ENCODE measurements at regions not wholly inside any gene's neighbourhood (a gene's known extent, or its start where the extent isn't known, plus 50 kb on each side); places are given as distances from the start of the nearest gene placed in this dataset.

- intact Hi-C loops (cut with micrococcal nuclease; ENCODE audit: unreplicated experiment): no loop called here
- CTCF ChIA-PET: no interaction called here
These were observed 226.6 kb downstream of the ETNK1 start for GRCh38 chr12:22851532-22851931.

More at GRCh38 chr12:22851532-22851931, 226.6 kb downstream of the ETNK1 start:
- FAIRE-seq (no peak), ATAC-seq (no peak), DNase-seq (ENCODE audit: low read depth, low spot score) (no peak)
- Histone ChIP-seq H3K4me1 (ENCODE audit: control insufficient read depth, insufficient read depth, low read length) (no peaks in the 10 kb centered on the region), H3K4me2 (ENCODE audit: control insufficient read depth, insufficient read depth) (no peak overlapping the region), H3K9ac (ENCODE audit: control insufficient read depth, insufficient read depth, low read length) (no peak overlapping the region), H3K36me3 (ENCODE audit: control insufficient read depth in 2 of 2, insufficient read depth in 2 of 2, low read length in 1 of 2) (no peaks in the 10 kb centered on the region), H3K79me2 (ENCODE audit: control insufficient read depth, insufficient read depth, low read length) (no peaks in the 10 kb centered on the region), H3K9me3 (replicated peaks; ENCODE audit: control insufficient read depth, insufficient read depth, low read length) (no peaks in the 10 kb centered on the region), H3K4me3 (no peak overlapping the region), H3K27me3 (replicated peaks in 1 of 2; ENCODE audit: control insufficient read depth in 2 of 2, insufficient read depth in 2 of 2, low read length in 1 of 2) (no peaks in the 10 kb centered on the region), H2AFZ (ENCODE audit: control insufficient read depth, low read depth, low read length) (no peak overlapping the region), H4K20me1 (ENCODE audit: control insufficient read depth, insufficient read depth) (no peaks in the 10 kb centered on the region), H3K27ac (ENCODE audit: control insufficient read depth, insufficient read depth) (no peak overlapping the region)
- SMC1A ChIA-PET (ENCODE audit: uncharacterized antibody, unreplicated experiment): no interaction called here
- RAD21 ChIA-PET (ENCODE audit: unreplicated experiment): no interaction called here
- TF ChIP-seq TBL1XR1 (IDR thresholded peaks at IDR 0.05; ENCODE audit: low read depth, low read length) (no peak), ZBED1 (IDR thresholded peaks at IDR 0.05; ENCODE audit: borderline replicate concordance) (no peak), POLR2A (IDR thresholded peaks at IDR 0.05; ENCODE audit: low read depth, low read length) (no peak), POLR2AphosphoS2 (IDR thresholded peaks at IDR 0.05; ENCODE audit: low read depth, low read length) (no peak), RAD51 (IDR thresholded peaks at IDR 0.05) (no peak), FOS (IDR thresholded peaks at IDR 0.05; ENCODE audit: borderline replicate concordance, extremely low read depth, insufficient read length) (no peak), TCF7 (IDR thresholded peaks at IDR 0.05; ENCODE audit: borderline replicate concordance) (no peak), SMC3 (IDR thresholded peaks at IDR 0.05; ENCODE audit: borderline replicate concordance, low read length) (no peak), BMI1 (IDR thresholded peaks at IDR 0.05; ENCODE audit: borderline replicate concordance) (no peak), KAT2A (conservative IDR thresholded peaks at IDR 0.05; ENCODE audit: control insufficient read depth, low read depth, low read length) (no peak), CBFB (IDR thresholded peaks at IDR 0.05; ENCODE audit: low read depth) (no peak), CREB1 (IDR thresholded peaks at IDR 0.05; ENCODE audit: low read depth) (no peak), KLF5 (IDR thresholded peaks at IDR 0.05; ENCODE audit: partially characterized antibody) (no peak), CTCF (IDR thresholded peaks at IDR 0.05 in 2 of 3, conservative IDR thresholded peaks at IDR 0.05 in 1 of 3; ENCODE audit: control insufficient read depth in 2 of 3, extremely low read depth in 1 of 3, insufficient read depth in 1 of 3, low read depth in 3 of 3, low read length in 3 of 3) (no peak), TCF3 (IDR thresholded peaks at IDR 0.05; ENCODE audit: borderline replicate concordance, insufficient read depth, low read depth, low read length) (no peak)
- TF ChIP-seq, protein P1, sequence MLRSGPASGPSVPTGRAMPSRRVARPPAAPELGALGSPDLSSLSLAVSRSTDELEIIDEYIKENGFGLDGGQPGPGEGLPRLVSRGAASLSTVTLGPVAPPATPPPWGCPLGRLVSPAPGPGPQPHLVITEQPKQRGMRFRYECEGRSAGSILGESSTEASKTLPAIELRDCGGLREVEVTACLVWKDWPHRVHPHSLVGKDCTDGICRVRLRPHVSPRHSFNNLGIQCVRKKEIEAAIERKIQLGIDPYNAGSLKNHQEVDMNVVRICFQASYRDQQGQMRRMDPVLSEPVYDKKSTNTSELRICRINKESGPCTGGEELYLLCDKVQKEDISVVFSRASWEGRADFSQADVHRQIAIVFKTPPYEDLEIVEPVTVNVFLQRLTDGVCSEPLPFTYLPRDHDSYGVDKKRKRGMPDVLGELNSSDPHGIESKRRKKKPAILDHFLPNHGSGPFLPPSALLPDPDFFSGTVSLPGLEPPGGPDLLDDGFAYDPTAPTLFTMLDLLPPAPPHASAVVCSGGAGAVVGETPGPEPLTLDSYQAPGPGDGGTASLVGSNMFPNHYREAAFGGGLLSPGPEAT (IDR thresholded peaks at IDR 0.05; ENCODE audit: low read depth): no peak
- TF ChIP-seq, protein P2, sequence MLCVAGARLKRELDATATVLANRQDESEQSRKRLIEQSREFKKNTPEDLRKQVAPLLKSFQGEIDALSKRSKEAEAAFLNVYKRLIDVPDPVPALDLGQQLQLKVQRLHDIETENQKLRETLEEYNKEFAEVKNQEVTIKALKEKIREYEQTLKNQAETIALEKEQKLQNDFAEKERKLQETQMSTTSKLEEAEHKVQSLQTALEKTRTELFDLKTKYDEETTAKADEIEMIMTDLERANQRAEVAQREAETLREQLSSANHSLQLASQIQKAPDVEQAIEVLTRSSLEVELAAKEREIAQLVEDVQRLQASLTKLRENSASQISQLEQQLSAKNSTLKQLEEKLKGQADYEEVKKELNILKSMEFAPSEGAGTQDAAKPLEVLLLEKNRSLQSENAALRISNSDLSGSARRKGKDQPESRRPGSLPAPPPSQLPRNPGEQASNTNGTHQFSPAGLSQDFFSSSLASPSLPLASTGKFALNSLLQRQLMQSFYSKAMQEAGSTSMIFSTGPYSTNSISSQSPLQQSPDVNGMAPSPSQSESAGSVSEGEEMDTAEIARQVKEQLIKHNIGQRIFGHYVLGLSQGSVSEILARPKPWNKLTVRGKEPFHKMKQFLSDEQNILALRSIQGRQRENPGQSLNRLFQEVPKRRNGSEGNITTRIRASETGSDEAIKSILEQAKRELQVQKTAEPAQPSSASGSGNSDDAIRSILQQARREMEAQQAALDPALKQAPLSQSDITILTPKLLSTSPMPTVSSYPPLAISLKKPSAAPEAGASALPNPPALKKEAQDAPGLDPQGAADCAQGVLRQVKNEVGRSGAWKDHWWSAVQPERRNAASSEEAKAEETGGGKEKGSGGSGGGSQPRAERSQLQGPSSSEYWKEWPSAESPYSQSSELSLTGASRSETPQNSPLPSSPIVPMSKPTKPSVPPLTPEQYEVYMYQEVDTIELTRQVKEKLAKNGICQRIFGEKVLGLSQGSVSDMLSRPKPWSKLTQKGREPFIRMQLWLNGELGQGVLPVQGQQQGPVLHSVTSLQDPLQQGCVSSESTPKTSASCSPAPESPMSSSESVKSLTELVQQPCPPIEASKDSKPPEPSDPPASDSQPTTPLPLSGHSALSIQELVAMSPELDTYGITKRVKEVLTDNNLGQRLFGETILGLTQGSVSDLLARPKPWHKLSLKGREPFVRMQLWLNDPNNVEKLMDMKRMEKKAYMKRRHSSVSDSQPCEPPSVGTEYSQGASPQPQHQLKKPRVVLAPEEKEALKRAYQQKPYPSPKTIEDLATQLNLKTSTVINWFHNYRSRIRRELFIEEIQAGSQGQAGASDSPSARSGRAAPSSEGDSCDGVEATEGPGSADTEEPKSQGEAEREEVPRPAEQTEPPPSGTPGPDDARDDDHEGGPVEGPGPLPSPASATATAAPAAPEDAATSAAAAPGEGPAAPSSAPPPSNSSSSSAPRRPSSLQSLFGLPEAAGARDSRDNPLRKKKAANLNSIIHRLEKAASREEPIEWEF (IDR thresholded peaks at IDR 0.05; ENCODE audit: insufficient replicate concordance, low read depth, low read length): no peak
- BruUV-seq (replicated peaks): no TSS peak
- POLR2A ChIA-PET: no interaction called here
- in situ Hi-C loops (cut with MboI): no loop called here
